Stimulated activated CD4-positive, alpha-beta T cell treated with anti-CD3 and anti-CD28 coated beads, Interleukin-15, amount 100 ng/mL, for 48 hours (primary cell): ENCODE measurements at regions not wholly inside any gene's neighbourhood (a gene's known extent, or its start where the extent isn't known, plus 50 kb on each side); places are given as distances from the start of the nearest gene placed in this dataset.
"Not testable (repeated sequence)": the region's sequence is repeated elsewhere in the genome, so short reads cannot be mapped to it uniquely, and the experiment has no call there.

Experiments used
- DNase-seq, 2 donors: peaks; one replicate each; pipeline ENCODE4 v3.0.0-alpha.2; 2020; ENCODE audit warnings: low read depth in 2 of 2

DNA sequence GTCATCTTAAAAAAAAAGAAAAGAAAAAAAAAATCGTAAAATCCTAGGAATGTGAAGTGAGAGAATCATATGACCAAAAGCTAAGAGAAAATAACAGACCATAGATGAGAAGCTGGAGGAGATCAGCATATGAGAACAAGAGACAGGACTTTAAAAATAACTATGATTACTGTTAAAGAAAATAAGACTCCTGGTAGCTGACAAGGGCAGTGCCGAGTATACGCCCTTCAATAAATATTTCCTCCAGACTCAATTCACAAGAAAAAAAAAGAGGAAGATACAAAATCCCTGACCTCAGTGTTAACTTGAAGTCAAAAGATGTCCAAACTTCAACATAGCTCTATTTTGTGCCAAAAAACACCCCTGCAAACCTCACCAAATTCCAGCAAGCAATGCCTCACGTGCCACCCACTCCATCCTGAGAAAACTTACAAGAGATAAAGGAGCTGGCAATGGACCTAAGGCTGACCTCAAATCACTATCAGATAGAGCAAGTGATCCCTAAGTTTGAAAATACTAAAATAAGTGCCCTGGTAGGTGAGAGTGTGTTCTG, 817.2 kb downstream of the SOCS6 start:
- no peak for DNase-seq

DNA sequence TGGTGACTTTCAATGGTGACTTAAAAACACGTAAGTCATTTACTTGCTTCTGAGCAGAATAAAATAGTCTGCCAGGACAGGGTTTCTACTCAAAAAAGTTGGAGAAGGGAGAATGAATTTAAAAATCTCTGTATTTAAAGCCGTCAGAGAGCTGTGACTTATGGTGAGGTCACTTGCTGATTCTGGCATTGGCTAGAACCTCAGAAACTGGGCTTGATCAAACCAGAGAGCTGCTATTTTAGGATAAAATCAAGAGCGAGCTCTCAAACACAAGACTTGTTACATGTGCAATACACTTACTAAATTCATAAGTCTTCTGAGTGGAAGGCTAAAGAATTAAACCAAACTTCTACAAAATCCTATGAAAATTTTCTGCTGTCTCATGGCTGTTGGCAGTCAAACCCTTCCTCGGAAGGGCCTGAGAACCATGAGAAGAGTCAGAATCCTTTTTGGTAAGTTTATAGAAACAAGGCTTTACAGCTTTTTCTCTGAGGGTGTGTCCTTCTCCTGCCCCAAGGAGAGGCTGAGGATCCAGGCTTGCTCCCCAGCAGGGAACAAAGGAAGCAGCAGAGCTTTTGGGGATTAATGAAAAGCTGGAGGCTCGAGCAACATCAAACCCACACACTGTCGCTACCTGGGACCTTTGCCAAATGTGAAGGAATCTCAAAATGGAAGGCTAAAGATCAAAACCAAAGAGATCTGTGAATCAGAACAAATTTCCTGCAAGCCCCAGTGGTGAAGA, 816.4 kb downstream of the SOCS6 start:
- no peak for DNase-seq

DNA sequence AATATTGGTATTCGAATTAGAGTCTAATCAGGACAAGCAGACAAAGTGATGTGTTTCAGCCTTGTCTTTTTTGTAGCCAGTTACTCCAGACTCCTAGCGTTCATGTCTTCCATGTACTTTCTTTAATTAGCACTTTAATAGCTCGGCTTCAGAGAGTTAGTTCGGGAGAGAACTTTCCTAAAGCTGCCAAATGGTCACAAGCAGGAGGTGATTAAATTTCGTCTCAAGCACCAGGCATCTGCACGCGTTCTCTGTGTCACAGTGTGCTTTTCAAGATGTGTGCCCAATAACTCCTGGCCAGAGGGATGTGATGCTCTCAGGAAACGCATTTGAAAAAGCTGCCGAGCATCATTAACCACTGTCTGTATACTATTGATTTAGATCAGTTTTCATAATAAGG, 790.8 kb downstream of the SOCS6 start:
- no peak for DNase-seq

DNA sequence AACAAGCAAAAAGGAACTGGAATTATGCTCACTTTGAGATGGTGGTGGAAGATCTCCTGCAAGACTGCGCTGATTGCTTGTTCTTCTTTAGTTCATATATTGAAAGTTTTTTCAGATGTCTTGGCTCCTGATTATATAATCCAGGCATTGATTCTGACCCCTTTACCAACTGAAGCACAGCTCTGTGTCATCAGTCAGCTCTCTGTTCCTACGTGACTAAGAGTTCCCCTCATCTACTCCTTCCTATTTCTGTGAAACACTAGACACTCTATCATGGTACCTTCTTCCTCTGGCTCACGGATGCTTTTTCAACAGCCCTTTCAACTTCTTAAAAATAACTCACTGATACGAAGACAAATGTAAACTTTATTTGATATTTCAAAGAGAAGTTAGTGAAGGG, 788.6 kb downstream of the SOCS6 start:
- DNase-seq = no peak

DNA sequence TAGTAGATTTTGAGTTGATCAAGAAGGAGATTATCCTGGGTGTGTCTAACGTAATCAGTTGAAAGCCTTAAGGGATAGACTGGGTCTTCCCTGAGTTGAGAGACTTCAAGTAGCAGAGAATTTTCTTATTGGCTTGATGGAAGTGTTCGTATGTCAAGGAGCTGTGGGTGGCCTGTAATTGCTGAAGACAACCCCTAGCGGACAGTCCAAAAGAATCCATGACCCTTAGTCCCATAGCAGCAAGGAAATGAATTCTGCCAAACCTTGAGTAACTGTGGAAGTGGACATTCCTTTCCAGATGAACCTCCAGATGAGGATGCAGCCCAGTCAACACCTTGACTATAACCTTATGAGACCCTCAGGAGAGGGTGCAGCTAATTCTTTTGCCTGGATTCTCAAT, 786.3 kb downstream of the SOCS6 start:
- no peak for DNase-seq

DNA sequence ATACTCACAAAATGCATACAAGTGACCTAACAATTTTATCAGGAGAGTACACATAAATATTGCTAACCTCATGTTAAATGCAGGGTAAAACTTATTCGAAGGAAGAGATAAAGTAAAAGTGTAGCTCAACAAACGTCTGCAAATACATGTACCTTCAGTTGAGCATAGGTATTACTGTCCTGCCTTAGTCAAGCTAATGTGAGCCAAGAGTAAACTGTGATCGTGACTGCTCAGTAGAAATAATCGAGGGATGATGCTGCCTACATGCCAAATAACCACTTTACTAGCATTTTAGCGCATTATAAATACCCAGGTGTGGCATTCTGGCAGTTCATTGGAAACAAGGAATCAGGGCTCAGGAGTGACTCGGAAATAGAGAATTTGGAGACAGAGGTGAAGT, 779.5 kb downstream of the SOCS6 start:
- no peak for DNase-seq

DNA sequence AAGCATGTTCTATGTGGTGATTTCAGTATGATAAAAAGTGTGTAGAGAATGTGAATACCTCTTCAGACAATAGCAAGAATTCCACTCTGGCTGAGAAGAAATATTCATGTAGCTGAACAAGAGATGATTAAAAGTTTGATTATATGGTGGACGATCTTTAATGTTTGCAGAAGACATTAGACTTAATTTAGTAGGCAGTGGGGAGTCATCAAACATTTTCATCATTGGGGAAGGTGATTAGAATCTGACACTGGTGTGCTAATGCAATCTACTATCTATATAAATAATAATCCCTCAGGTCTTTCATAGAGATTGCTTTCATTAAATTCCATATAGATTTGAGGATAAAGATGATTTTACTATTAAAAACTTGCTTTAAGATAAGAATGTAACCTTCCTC, 761.0 kb downstream of the SOCS6 start:
- no peak for DNase-seq

DNA sequence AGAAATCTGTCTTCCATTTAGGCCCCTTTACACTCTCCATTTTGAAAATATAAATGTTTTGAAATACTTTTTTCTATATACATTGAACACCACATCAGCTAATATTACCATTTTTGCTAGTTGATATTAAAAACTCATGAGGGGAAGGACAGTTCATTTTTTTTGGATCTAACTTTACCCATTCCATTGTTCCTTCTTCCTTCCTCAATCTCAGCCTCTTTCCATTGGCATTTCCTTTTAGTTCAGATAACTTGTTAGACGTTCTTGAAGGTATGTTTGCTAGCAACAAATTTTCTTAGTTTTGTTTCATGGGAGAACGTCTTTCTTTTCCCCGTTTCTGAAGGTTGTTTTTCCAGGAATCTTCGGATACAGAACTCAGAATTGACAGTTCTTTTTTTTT, 759.0 kb downstream of the SOCS6 start:
- no peak for DNase-seq

DNA sequence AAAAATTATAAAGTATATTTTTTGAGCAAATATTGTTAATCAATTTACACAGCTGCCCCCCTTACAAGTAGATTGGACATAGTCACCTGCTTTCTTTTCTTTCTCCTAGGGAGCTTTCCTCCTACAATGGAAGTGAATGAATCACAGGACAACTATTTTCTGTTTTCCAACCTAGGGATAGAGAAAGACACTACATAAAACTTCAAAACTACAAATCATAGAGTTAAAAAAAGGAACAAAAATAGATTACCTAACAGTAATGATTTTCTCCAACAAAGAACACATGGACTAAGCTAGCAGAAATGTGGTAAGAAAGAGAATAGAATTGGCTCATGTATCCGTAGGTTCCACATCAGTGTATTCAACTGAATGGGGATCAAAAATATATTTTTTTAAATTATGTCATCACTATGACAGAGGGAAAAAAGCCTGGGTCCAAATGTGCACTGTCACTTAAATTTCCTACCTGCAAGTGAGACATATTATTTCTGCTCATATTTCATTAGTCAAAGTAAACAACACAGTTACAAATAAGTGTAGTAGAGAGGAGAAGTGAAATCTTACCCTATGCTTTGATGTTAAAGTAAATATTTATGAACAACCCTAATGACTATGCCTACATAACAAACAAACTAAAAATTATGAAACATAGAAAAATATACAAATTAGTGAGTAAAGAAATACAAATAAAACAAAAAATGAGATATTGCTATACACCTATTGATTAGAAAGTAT, 756.7 kb downstream of the SOCS6 start:
- DNase-seq = no peak

DNA sequence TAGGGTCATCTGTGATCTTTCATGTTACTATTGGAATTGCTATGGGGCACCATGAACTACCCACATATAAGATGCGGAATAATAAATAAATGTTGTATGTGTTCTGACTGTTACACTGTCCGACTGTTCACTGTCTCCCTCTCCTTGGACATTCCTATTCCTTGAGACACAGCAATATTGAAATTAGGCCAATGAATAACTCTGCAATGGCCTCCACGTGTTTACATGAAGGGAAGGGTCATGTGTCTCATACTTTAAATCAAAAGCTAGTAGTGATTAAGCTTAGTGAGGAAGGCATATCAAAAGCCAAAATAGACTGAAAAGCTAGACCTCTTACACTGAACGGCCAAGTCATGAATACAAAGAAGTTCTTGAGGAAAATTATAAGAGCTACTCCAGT, 751.3 kb downstream of the SOCS6 start:
- no peak for DNase-seq

DNA sequence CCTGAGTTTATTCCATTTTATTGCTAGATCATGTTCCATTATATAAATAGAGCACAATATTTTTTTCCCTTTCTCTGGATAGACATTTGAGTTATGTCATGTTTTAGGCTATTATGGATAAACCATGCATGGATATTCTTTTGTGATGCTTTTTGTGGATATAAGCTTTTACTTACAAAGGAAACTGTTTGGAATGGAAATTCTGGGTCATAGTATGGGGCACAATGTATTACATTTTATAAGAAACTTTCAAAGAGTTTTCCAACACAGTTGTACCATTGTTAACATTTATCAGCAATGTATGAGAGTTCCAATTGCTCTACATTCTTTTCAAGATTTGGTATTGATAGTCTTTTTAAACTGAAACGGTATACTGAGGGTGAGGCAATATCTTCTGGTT, 749.4 kb downstream of the SOCS6 start:
- no peak for DNase-seq

DNA sequence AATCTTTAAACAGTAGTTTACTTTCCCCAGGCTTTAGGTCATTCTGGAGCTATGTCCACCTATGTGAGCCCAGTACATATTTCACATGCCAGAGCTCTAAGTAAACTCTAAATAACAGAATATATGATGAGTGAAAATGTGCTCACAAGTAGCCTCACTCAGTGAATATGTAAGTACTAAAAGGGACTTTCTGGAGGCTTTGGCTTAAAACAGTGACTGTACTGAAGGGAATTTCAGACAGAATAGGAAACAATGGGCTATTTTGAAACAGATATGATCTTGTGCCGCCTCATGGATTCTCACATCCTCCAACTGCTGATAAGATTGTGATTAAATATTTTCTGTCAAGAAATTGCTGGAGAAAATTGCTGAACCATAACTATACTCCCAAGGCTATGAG, 747.9 kb downstream of the SOCS6 start:
- DNase-seq = no peak

DNA sequence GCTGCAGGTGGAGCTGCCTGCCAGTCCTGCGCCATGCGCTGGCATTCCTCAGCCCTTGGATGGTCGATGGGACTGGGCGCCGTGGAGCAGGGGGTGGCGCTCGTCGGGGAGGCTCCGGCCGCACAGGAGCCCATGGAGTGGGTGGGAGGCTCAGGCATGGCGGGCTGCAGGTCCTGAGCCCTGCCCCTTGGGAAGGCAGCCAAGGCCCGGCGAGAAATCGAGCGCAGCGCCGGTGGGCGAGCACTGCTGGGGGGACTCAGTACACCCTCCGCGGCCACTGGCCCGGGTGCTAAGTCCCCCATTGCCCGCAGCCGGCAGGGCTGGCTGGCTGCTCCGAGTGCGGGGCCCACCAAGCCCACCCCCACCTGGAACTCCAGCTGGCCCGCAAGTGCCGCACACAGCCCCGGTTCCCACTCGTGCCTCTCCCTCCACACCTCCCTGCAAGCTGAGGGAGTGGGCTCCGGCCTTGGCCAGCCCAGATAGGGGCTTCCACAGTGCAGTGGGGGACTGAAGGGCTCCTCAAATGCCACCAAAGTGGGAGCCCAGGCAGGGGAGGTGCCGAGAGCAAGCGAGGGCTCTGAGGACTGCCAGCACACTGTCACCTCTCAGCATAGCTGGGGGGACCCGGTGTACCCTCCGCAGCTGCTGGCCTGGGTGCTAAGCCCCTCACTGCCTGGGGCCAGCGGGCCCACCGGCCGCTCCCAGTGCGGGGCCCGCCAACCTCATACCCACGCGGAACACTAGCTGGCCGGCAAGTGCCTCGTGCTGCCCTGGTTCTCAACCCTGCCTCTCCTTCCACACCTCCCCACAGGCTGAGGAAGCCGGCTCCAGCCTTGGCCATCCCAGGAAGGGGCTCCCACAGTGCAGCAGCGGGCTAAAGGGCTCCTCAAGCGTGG, 742.7 kb downstream of the SOCS6 start:
- DNase-seq = not testable (repeated sequence)

DNA sequence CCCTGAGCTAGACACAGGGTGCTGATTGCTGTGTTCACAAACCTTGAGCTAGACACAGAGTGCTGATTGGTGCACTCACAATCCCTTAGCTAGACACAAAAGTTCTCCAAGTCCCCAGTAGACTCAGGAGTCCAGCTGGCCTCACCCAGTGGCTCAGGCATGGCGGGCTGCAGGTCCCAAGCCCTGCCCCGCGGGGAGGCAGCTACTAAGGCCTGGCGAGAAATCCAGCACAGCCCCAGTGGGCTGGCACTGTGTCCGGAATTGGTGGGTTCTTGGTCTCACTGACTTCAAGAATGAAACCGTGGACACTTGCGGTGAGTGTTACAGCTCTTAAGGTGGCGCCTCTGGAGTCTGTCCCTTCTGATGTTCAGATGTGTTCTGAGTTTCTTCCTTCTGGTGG, 741.2 kb downstream of the SOCS6 start:
- not testable (repeated sequence) for DNase-seq

DNA sequence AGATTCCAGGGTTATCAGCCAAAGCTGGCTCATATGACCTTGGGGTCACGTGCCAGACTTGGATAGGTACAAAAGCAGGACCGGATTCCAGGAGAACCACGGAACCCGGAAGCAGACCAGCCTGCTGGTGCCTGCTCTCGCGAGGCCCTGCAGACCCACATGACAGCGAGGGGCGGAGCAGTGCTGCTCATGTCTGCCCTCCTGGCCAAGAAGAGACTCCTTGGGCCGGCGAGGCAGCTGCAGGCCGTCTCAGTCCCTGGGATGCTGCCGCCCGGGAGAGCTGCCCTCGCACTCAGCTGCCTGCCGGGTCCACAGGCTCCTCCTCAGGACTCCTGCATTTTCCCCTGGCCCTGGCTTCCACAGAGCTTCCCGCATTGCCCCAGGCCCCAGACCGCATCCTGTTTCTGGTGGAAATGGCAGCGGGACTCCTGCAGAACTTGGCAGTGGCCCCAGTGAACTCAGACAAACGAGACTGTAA, 739.5 kb downstream of the SOCS6 start:
- no peak for DNase-seq

DNA sequence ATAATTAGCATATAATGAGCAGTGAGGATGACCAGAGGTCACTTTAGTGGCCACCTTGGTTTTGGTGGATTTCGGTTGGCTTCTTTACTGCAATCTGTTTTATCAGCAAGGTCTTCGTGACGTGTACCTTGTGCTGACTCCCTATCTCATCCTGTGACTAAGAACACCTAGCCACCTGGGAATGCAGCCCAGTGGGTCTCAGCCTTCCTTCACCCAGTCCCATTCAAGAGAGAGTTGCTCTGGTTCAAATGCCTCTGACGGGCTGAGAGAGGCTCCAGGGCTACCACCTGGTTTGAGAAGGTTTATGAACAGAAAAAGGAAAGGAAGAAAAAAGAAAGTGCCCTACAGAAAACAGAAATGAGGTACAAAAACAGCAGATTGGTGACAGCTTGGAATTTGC, 738.7 kb downstream of the SOCS6 start:
- DNase-seq = no peak

DNA sequence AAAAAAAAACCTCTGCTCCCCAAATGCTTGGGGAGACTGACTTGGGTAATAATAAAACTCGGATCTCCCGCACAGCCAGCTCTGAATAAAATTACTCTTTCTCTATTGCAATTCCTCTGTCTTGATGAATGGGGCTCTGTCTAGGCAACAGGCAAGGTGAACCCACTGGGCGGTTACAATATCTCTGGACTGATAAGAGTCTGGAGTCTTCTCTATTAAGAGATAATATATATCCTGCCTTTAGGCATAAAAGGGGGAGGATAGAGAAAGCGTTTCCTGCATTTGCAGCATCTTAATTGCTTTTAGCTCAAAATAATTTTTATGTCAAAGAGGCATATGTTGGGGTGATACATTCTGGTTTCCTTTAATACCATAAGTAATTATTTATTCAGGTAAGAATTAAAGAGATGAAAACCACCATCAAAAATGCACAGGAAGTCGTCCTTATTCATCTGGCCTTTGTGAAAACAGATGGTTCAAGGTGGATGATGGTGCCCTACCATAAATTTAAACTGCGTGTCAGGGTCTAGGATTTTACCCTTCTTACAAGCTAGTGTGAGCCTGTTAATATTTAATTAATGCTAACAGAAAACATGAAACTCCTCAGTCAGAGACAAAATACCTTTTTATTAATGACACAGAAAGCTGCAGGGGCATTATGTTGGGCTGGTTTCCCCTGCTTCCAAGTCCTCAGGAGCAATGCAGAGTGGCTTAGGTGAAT, 736.8 kb downstream of the SOCS6 start:
- DNase-seq = no peak

DNA sequence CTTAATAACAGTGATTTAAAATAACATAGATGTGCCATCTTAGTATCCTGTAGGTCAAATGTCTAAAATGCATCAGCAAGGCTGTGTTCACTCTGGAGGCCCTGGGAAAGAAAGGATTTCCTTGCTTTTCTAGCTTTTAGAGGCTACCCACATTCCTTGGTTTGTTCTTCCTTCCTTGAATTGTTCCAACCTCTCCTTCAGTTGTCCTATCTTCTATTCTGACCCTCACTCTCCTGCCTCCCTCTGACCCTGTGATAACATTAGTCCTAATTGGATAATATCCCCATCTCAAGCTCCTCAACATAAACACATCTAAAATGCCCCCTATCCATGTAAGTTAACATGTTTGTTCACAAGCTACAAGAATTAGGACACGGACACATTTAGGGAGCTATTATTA, 733.5 kb downstream of the SOCS6 start:
- DNase-seq = no peak

DNA sequence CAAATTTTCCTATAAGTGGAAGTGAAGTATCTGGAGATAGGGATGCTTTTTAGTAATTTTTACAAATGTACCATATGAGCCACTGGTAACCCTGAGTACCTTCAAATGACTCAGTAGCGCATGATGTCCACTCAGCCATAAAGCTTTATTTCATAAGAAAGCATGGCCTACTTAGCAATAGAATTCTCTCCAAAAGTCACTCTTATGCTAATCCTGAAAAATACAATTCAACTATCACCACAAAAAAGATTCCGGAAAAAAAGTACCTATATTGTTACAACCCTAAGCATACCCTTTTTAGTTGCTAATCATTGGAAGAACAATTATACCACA, 732.2 kb downstream of the SOCS6 start:
- DNase-seq = no peak

DNA sequence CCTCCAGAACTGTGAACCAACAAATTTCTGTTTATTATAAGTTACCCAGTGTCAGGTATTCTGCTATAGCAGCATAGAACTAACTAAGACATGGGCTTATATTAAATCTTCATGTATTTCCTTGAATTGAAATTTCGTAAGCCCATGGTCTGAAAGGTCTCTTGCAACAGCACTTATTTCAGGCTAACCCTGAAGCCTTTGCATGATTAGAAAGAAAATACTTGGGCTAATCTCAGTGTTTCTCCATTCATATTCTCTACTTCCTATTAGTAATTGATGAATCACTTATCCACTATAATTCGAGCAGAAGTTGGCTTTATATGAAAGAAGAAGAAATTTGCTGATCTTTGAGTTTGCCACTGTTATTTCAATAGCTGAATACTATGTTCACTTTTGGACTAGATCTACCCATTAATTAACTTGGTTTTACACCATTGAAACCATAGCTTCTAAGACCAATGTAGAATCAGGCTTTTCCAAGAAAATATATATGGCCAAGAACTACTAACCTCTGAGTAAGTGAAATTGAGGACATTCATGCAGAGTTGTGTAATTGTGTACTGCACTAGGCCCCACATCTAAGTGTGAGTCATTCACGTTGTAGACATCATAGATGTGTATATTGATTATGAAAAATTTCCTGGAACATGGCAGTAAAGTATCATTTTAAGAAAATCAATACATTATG, 731.6 kb downstream of the SOCS6 start:
- no peak for DNase-seq

DNA sequence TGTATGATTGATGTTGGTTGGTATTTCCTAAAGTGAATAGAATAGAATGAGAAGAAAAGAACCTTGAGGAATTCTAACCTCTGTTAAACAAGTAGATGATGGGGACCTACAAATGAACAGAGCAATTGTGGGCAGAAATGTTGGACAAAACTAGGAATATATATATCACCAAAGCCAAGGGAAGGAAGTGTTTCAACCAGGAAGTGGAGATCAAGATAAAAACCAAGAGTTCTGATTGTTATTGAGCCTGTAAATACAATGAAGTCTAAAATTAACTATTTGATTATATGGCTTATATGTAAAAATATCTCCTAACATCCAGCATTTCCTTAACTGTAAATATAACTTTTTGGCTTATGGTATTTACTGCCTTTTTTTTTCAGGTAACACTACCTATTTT, 730.0 kb downstream of the SOCS6 start:
- no peak for DNase-seq
